BJ (cell line): ENCODE measurements at regions not wholly inside any gene's neighbourhood (a gene's known extent, or its start where the extent isn't known, plus 50 kb on each side); places are given as distances from the start of the nearest gene placed in this dataset.

Experiments
- CTCF ChIA-PET: fragments of 350-600 bp; formaldehyde crosslinking; extraction: SDS; loops from one replicate; lab custom pipeline; 2021; ENCODE audit warnings: antibody characterized with exemption, inconsistent platforms; lab: Yijun Ruan, JAX
- POLR2A ChIA-PET: fragments of 300-600 bp; sonication (Branson Sonifier 250); formaldehyde crosslinking; extraction: SDS; loops from one replicate; lab custom pipeline; 2021; ENCODE audit warnings: antibody characterized with exemption; lab: Charles Lee
- DNase-seq: peaks from one replicate; pipeline ENCODE4 v3.0.0-alpha.2; 2011; ENCODE audit warnings: low read depth
- H3K27me3 ChIP-seq: 2 replicates; pipeline ENCODE4 v1.6.0; 2011; ENCODE audit warnings: low read length; ENCODE audit not compliant: control insufficient read depth, insufficient read depth
- H3K36me3 ChIP-seq: 2 replicates; pipeline ENCODE4 v1.5.1; 2011; ENCODE audit warnings: low read length; ENCODE audit not compliant: control insufficient read depth, insufficient read depth
- H3K4me3 ChIP-seq: 2 replicates; pipeline ENCODE4 v1.5.1; 2011; ENCODE audit warnings: low read depth, mild to moderate bottlenecking, control low read depth, low read length
- CTCF ChIP-seq: IDR thresholded peaks from 2 replicates; pipeline ENCODE4 v1.5.1; 2011; ENCODE audit warnings: low read depth, mild to moderate bottlenecking, control low read depth, inconsistent platforms, low read length, moderate library complexity; ENCODE audit not compliant: insufficient read depth

DNA sequence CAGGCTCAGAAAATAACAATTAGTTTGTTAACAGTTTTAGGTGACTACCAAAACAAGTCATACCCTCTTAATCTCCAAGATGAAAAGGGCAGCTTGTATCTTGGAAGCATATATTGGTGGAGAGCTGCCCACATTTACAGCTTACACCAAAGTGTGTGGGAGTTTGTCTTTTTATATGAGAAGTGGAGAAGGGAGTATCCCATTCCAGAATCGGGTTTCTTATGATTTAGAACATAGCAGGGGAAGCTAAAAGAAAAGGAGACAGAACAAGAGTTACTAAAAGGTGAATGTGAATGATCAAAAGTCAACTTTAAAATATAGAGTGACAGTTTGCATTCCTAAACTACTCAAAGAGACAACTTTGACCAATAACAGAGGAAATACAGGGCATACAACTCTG is 338.6 kb upstream of the VWC2 start:
- H3K27me3 ChIP-seq, result no peaks in the 10 kb centered on the region
- no peak for DNase-seq
- no peaks in the 10 kb centered on the region for H3K36me3 ChIP-seq
- no peak overlapping the region for H3K4me3 ChIP-seq
- TF ChIP-seq CTCF, result no peak
- POLR2A ChIA-PET, result no interaction called here
- CTCF ChIA-PET, result no interaction called here

DNA sequence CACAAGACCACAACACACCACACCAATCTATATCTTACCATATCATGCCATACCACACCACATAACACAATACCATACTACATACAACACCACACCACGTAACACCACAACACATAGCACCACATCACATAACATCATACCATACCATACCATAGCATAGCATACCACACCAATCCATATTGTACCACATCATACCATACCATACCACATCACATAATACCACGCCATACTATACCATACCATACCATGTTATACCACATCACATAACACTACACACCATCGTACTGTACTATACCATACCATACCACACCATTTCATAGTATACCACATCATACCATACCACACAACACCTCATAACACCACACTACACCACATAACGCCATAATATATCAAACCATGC is 335.2 kb upstream of the VWC2 start:
- ChIA-PET CTCF (no interaction called here), POLR2A (no interaction called here)
- no peaks in the 10 kb centered on the region for H3K36me3 ChIP-seq
- no peak overlapping the region for H3K4me3 ChIP-seq
- no peak for TF ChIP-seq CTCF
- H3K27me3 ChIP-seq, result no peaks in the 10 kb centered on the region
- no peak for DNase-seq

DNA sequence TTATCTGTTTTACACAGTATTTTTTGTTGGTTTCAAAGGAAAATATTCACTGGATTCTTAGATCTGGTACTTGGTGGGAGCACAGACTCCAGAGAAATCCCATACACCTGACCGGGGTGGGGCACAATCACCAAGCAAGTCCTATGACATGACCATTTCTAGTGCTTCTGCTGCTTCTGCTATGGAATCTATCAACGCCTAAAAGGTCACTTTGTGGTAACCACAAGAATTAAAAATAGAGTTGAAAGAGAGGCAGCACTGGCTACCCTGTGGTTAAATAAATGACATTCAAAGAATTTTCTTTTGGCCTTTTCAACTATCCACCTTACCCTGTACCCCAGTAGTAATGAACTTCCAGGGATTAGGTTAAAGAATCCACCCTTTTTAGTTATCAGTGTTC is 329.9 kb upstream of the VWC2 start:
- ChIA-PET CTCF (no interaction called here), POLR2A (no interaction called here)
- no peak for DNase-seq
- Histone ChIP-seq H3K36me3 (no peaks in the 10 kb centered on the region), H3K27me3 (no peaks in the 10 kb centered on the region), H3K4me3 (no peak overlapping the region)
- no peak for TF ChIP-seq CTCF

DNA sequence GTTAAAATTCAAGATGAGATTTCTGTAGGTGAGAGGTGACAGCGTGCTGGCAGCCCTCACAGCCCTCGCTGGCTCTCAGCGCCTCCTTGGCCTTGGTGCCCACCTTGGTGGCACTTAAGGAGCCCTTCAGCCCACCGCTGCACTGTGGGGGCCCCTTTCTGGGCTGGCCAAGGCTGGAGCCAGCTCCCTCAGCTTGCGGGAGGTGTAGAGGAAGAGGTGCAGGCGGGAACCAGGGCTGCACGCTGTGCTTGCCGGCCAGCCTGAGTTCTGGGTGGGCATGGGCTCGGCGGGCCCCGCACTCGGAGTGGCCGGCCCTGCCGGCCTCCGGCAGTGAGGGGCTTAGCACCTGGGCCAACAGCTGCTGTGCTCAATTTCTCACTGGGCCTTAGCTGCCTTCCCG is 320.0 kb upstream of the VWC2 start:
- H3K36me3 ChIP-seq, result no peaks in the 10 kb centered on the region
- no peak for DNase-seq
- no peak overlapping the region for H3K4me3 ChIP-seq
- TF ChIP-seq CTCF, result no peak
- ChIA-PET POLR2A (no interaction called here), CTCF (no interaction called here)
- H3K27me3 ChIP-seq, result no peaks in the 10 kb centered on the region

GRCh38 chr7:49479441-49479840 is 294.0 kb upstream of the VWC2 start:
- TF ChIP-seq CTCF, result no peak
- Histone ChIP-seq H3K4me3 (no peak overlapping the region), H3K36me3 (no peaks in the 10 kb centered on the region), H3K27me3 (no peaks in the 10 kb centered on the region)
- CTCF ChIA-PET, result no interaction called here
- POLR2A ChIA-PET, result no interaction called here
- DNase-seq, result no peak
